ENCODE measurements at regions not wholly inside any gene's neighbourhood (a gene's known extent, or its start where the extent isn't known, plus 50 kb on each side); places are given as distances from the start of the nearest gene placed in this dataset.

DNA sequence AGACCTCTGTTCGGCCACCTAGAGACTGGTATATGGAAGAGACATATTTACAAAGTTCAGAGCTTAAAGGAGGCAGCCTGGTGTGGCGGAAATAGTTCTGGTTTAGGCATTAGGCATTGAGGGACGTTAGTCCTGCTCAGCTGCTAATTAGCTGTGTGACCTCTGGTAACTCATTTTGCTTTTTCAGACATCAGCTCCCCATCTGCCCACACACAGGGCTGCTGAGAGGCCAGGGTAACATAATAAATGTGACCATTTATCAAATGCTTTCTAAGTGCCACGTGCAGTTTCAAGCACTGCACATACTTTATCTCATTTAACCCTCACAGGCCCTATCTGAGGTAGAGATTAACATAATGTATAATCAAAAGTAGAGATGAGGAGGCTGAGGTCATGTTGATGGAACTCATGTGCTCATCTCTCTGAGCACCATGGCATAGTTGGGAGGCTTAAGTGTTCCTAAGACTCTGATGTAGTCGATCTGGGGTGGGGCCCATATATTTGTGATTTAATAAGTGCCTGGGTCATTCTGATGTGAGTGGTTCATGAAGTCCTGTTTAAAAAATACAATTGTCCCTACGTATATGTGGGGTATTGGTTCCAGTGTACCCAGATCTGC, 267.2 kb upstream of the PLXNA2 start:
- no peaks in the 10 kb centered on the region for H3K36me3 Mint-ChIP-seq

GRCh38 chr1:208513799-208514198, 269.6 kb upstream of the PLXNA2 start:
- no peak overlapping the region for H2AFZ ChIP-seq (ENCODE audit: insufficient read depth, low read depth, low read length, poor library complexity, severe bottlenecking)
- Mint-ChIP-seq H3K9me3 (peaks cover 4 to 18% (median 9%) of the 10 kb centered on the region in 7 donors), H3K4me3 (no peak overlapping the region), H3K4me1 (no peaks in the 10 kb centered on the region), H3K27me3 (ENCODE audit: low read depth in 3 of 3) (peaks cover 0 to 3% (median 0%) of the 10 kb centered on the region in 3 donors), H3K36me3 (no peaks in the 10 kb centered on the region), H3K27ac (no peak overlapping the region)
- TF ChIP-seq, protein P1, sequence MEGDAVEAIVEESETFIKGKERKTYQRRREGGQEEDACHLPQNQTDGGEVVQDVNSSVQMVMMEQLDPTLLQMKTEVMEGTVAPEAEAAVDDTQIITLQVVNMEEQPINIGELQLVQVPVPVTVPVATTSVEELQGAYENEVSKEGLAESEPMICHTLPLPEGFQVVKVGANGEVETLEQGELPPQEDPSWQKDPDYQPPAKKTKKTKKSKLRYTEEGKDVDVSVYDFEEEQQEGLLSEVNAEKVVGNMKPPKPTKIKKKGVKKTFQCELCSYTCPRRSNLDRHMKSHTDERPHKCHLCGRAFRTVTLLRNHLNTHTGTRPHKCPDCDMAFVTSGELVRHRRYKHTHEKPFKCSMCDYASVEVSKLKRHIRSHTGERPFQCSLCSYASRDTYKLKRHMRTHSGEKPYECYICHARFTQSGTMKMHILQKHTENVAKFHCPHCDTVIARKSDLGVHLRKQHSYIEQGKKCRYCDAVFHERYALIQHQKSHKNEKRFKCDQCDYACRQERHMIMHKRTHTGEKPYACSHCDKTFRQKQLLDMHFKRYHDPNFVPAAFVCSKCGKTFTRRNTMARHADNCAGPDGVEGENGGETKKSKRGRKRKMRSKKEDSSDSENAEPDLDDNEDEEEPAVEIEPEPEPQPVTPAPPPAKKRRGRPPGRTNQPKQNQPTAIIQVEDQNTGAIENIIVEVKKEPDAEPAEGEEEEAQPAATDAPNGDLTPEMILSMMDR (IDR thresholded peaks at IDR 0.05), result no peak
- WGBS (ENCODE audit: insufficient coverage), result no CpG with 5 or more reads among the region's 2 CpGs
- H4K20me1 ChIP-seq (ENCODE audit: insufficient read depth, low read length), result no peaks in the 10 kb centered on the region
- H3K9ac ChIP-seq (ENCODE audit: insufficient read depth, low read length, poor library complexity, severe bottlenecking), result no peak overlapping the region
- no peak overlapping the region for H3K4me2 ChIP-seq (replicated peaks; ENCODE audit: extremely low read depth, low read length, poor library complexity, severe bottlenecking)
- peaks cover 0 to 6% of the 10 kb centered on the region in 2 donors for H3K9me3 ChIP-seq (replicated peaks in 1 of 2; ENCODE audit: control insufficient read depth in 1 of 2, insufficient read depth in 1 of 2, low read length in 2 of 2)
- H3K4me1 ChIP-seq (ENCODE audit: control insufficient read depth in 1 of 2, insufficient read depth in 2 of 2, low read length in 2 of 2), result no peaks in the 10 kb centered on the region
- DNase-seq, result no peak
- no peaks in the 10 kb centered on the region for H3K79me2 ChIP-seq (ENCODE audit: insufficient read depth, low read length)
- intact Hi-C loops (cut with micrococcal nuclease), result no loop called here
- H3K27me3 ChIP-seq (ENCODE audit: control insufficient read depth in 2 of 2, insufficient read depth in 2 of 2, low read length in 2 of 2), result no peaks in the 10 kb centered on the region
- H3K4me3 ChIP-seq (replicated peaks in 1 of 3; ENCODE audit: low read depth in 2 of 3, low read length in 3 of 3), result no peak overlapping the region
- no peak overlapping the region for H3K27ac ChIP-seq (ENCODE audit: low read depth in 1 of 2, low read length in 2 of 2)
- no peaks in the 10 kb centered on the region for H3K36me3 ChIP-seq (replicated peaks in 1 of 2; ENCODE audit: control insufficient read depth in 1 of 2, insufficient read depth in 2 of 2, low read length in 2 of 2)

More for the DNA sequence above, 267.2 kb upstream of the PLXNA2 start:
- no peak for DNase-seq
- intact Hi-C loops (cut with micrococcal nuclease), result no loop called here
- H3K4me1 ChIP-seq (ENCODE audit: control insufficient read depth in 1 of 2, insufficient read depth in 2 of 2, low read length in 2 of 2), result no peaks in the 10 kb centered on the region
- no peak overlapping the region for H2AFZ ChIP-seq (ENCODE audit: insufficient read depth, low read depth, low read length, poor library complexity, severe bottlenecking)
- no peak overlapping the region for H3K27ac ChIP-seq (ENCODE audit: low read depth in 1 of 2, low read length in 2 of 2)
- Mint-ChIP-seq H3K4me3 (no peak overlapping the region), H3K27me3 (ENCODE audit: low read depth in 3 of 3) (peaks cover 2 to 3% (median 2%) of the 10 kb centered on the region in 3 donors), H3K9me3 (peaks cover 0 to 9% (median 2%) of the 10 kb centered on the region in 7 donors), H3K4me1 (no peaks in the 10 kb centered on the region), H3K27ac (no peak overlapping the region)
- WGBS (ENCODE audit: insufficient coverage), result no CpG with 5 or more reads among the region's 6 CpGs
- H3K9ac ChIP-seq (ENCODE audit: insufficient read depth, low read length, poor library complexity, severe bottlenecking), result no peak overlapping the region
- no peaks in the 10 kb centered on the region for H3K36me3 ChIP-seq (replicated peaks in 1 of 2; ENCODE audit: control insufficient read depth in 1 of 2, insufficient read depth in 2 of 2, low read length in 2 of 2)
- H4K20me1 ChIP-seq (ENCODE audit: insufficient read depth, low read length), result no peaks in the 10 kb centered on the region
- H3K79me2 ChIP-seq (ENCODE audit: insufficient read depth, low read length), result no peaks in the 10 kb centered on the region
- TF ChIP-seq, protein P1 (IDR thresholded peaks at IDR 0.05), result no peak
- H3K4me3 ChIP-seq (replicated peaks in 1 of 3; ENCODE audit: low read depth in 2 of 3, low read length in 3 of 3), result no peak overlapping the region
- H3K9me3 ChIP-seq (replicated peaks in 1 of 2; ENCODE audit: control insufficient read depth in 1 of 2, insufficient read depth in 1 of 2, low read length in 2 of 2), result no peaks in the 10 kb centered on the region
- H3K27me3 ChIP-seq (ENCODE audit: control insufficient read depth in 2 of 2, insufficient read depth in 2 of 2, low read length in 2 of 2), result no peaks in the 10 kb centered on the region
- H3K4me2 ChIP-seq (replicated peaks; ENCODE audit: extremely low read depth, low read length, poor library complexity, severe bottlenecking), result no peak overlapping the region
